Duodenal mucosa (tissue), 2 donors: ENCODE measurements at regions not wholly inside any gene's neighbourhood (a gene's known extent, or its start where the extent isn't known, plus 50 kb on each side); places are given as distances from the start of the nearest gene placed in this dataset.
"Not testable (repeated sequence)": the region's sequence is repeated elsewhere in the genome, so short reads cannot be mapped to it uniquely, and the experiment has no call there.

Experiments
- H3K27ac ChIP-seq: one replicate; pipeline ENCODE4 v1.7.0; 2013; ENCODE audit warnings: low read depth, low read length
- H3K27me3 ChIP-seq, 2 donors: one replicate each; pipeline ENCODE4 v1.7.0; 2013; ENCODE audit warnings: low read length in 2 of 2, control low read depth in 1 of 2; ENCODE audit not compliant: insufficient read depth in 2 of 2, control insufficient read depth in 1 of 2
- H3K36me3 ChIP-seq, 2 donors: one replicate each; pipeline ENCODE4 v1.7.0; 2013; ENCODE audit warnings: low read length in 2 of 2, control low read depth in 1 of 2; ENCODE audit not compliant: insufficient read depth in 2 of 2, control insufficient read depth in 1 of 2
- H3K4me1 ChIP-seq, 2 donors: one replicate each; pipeline ENCODE4 v1.7.0; 2013; ENCODE audit warnings: low read length in 2 of 2, control low read depth in 1 of 2; ENCODE audit not compliant: insufficient read depth in 2 of 2, control insufficient read depth in 1 of 2
- H3K4me3 ChIP-seq, 2 donors: one replicate each; pipeline ENCODE4 v1.7.0; 2013; ENCODE audit warnings: low read length in 2 of 2, low read depth in 1 of 2
- H3K9ac ChIP-seq, 2 donors: one replicate each; pipeline ENCODE4 v1.7.0; 2013; ENCODE audit warnings: low read length in 2 of 2, low read depth in 1 of 2
- H3K9me3 ChIP-seq, 2 donors: one replicate each; pipeline ENCODE4 v1.7.0; 2013; ENCODE audit warnings: low read length in 2 of 2, control low read depth in 1 of 2; ENCODE audit not compliant: control insufficient read depth in 1 of 2

GRCh38 chr5:17976404-17976803, 342.1 kb downstream of the TAF11L14 start:
- no peaks in the 10 kb centered on the region for H3K4me1 ChIP-seq
- H3K36me3 ChIP-seq: no peaks in the 10 kb centered on the region
- H3K27ac ChIP-seq: no peak overlapping the region
- no peaks in the 10 kb centered on the region for H3K27me3 ChIP-seq
- no peak overlapping the region for H3K9ac ChIP-seq
- H3K9me3 ChIP-seq: peaks cover 2 to 12% of the 10 kb centered on the region in 2 donors
- H3K4me3 ChIP-seq: no peak overlapping the region

- Histone ChIP-seq H3K4me3 (no peak overlapping the region), H3K4me1 (no peaks in the 10 kb centered on the region), H3K27me3 (no peaks in the 10 kb centered on the region), H3K27ac (no peak overlapping the region), H3K36me3 (no peaks in the 10 kb centered on the region), H3K9ac (no peak overlapping the region), H3K9me3 (peaks cover 2 to 12% of the 10 kb centered on the region in 2 donors)
Observed at GRCh38 chr5:17978954-17979353, 344.7 kb downstream of the TAF11L14 start.

GRCh38 chr5:17982626-17983025, 348.4 kb downstream of the TAF11L14 start:
- not testable (repeated sequence) for H3K4me3 ChIP-seq
- peaks cover 0 to 14% of the 10 kb centered on the region in 2 donors for H3K9me3 ChIP-seq

GRCh38 chr5:17989036-17989435, 354.8 kb downstream of the TAF11L14 start:
- H3K9me3 ChIP-seq: peaks cover 2 to 11% of the 10 kb centered on the region in 2 donors
- H3K9ac ChIP-seq: no peak overlapping the region
- H3K4me3 ChIP-seq: no peak overlapping the region
- no peaks in the 10 kb centered on the region for H3K36me3 ChIP-seq
- no peak overlapping the region for H3K27ac ChIP-seq
- H3K27me3 ChIP-seq: no peaks in the 10 kb centered on the region
- no peaks in the 10 kb centered on the region for H3K4me1 ChIP-seq

More at GRCh38 chr5:17982626-17983025, 348.4 kb downstream of the TAF11L14 start:
- not testable (repeated sequence) for H3K9ac ChIP-seq, H3K27ac ChIP-seq, H3K4me1 ChIP-seq, H3K36me3 ChIP-seq, H3K27me3 ChIP-seq

- Histone ChIP-seq H3K27me3 (no peaks in the 10 kb centered on the region), H3K27ac (no peak overlapping the region), H3K9ac (no peak overlapping the region), H3K4me1 (no peaks in the 10 kb centered on the region), H3K9me3 (peaks cover 2 to 11% of the 10 kb centered on the region in 2 donors), H3K4me3 (no peak overlapping the region), H3K36me3 (no peaks in the 10 kb centered on the region)
Observed at GRCh38 chr5:17989567-17990563, 355.6 kb downstream of the TAF11L14 start.

GRCh38 chr5:17991775-17992174, 357.5 kb downstream of the TAF11L14 start:
- Histone ChIP-seq H3K36me3 (no peaks in the 10 kb centered on the region), H3K4me1 (no peaks in the 10 kb centered on the region), H3K4me3 (no peak overlapping the region), H3K9ac (no peak overlapping the region), H3K27ac (no peak overlapping the region), H3K9me3 (peaks cover 0 to 2% of the 10 kb centered on the region in 2 donors), H3K27me3 (no peaks in the 10 kb centered on the region)

GRCh38 chr5:17992291-17992690, 358.0 kb downstream of the TAF11L14 start:
- Histone ChIP-seq H3K36me3 (no peaks in the 10 kb centered on the region), H3K4me1 (no peaks in the 10 kb centered on the region), H3K9me3 (peaks cover 0 to 2% of the 10 kb centered on the region in 2 donors), H3K27me3 (no peaks in the 10 kb centered on the region), H3K9ac (no peak overlapping the region), H3K4me3 (no peak overlapping the region), H3K27ac (no peak overlapping the region)

GRCh38 chr5:17995997-17996396, 361.7 kb downstream of the TAF11L14 start:
- no peak overlapping the region for H3K9ac ChIP-seq
- no peaks in the 10 kb centered on the region for H3K4me1 ChIP-seq
- no peaks in the 10 kb centered on the region for H3K36me3 ChIP-seq
- H3K27me3 ChIP-seq: no peaks in the 10 kb centered on the region
- peaks cover 0 to 5% of the 10 kb centered on the region in 2 donors for H3K9me3 ChIP-seq
- H3K27ac ChIP-seq: no peak overlapping the region
- no peak overlapping the region for H3K4me3 ChIP-seq

- Histone ChIP-seq H3K9me3 (peaks cover 0 to 4% of the 10 kb centered on the region in 2 donors), H3K27me3 (no peaks in the 10 kb centered on the region), H3K4me1 (no peaks in the 10 kb centered on the region), H3K4me3 (no peak overlapping the region), H3K36me3 (no peaks in the 10 kb centered on the region), H3K9ac (no peak overlapping the region), H3K27ac (no peak overlapping the region)
Observed at GRCh38 chr5:17999858-18000257, 365.6 kb downstream of the TAF11L14 start.

GRCh38 chr5:18000744-18001143, 366.5 kb downstream of the TAF11L14 start:
- H3K27me3 ChIP-seq: no peaks in the 10 kb centered on the region

More at GRCh38 chr5:18000744-18001143, 366.5 kb downstream of the TAF11L14 start:
- no peak overlapping the region for H3K4me3 ChIP-seq
- no peaks in the 10 kb centered on the region for H3K36me3 ChIP-seq
- no peak overlapping the region for H3K27ac ChIP-seq
- H3K9ac ChIP-seq: no peak overlapping the region
- peaks cover 0 to 4% of the 10 kb centered on the region in 2 donors for H3K9me3 ChIP-seq
- H3K4me1 ChIP-seq: no peaks in the 10 kb centered on the region
